SK-N-SH (cell line): ENCODE measurements at regions not wholly inside any gene's neighbourhood (a gene's known extent, or its start where the extent isn't known, plus 50 kb on each side); places are given as distances from the start of the nearest gene placed in this dataset.

Experiments
- TAF1 ChIP-seq: IDR thresholded peaks from 2 replicates; pipeline ENCODE4 v1.6.1; 2012; ENCODE audit warnings: low read depth, mild to moderate bottlenecking, low read length, moderate library complexity, borderline replicate concordance
- TF ChIP-seq, protein P1 (sequence below): fragments of 200-600 bp; sonication (generic); IDR thresholded peaks from 2 replicates; pipeline ENCODE4 v1.6.1; 2017; ENCODE audit warnings: antibody characterized with exemption, mild to moderate bottlenecking, moderate library complexity
- TF ChIP-seq, protein P2 (sequence below): IDR thresholded peaks from 2 replicates; pipeline ENCODE4 v1.4.0; 2012; ENCODE audit warnings: low read depth, borderline replicate concordance

DNA sequence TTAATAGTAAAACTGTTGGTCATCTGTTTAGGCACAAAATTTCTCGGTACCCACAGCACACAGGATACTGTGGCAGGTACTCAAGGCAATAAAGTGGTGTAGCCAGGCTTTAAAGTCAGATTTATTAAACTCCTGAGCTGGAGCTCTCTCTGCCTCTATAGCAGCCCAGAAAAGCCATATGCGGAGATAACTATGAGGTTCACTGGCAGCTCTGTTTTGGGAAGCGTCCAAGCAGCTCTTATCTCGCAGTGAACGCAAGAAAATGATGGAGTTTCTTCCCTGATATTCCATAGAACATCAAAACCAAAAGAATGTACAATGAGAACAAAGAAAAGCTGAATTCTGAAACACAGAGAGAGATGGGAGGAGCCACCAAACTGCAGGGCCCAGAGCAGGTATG is 248.3 kb downstream of the C1orf94 start:
- TF ChIP-seq, protein P1, sequence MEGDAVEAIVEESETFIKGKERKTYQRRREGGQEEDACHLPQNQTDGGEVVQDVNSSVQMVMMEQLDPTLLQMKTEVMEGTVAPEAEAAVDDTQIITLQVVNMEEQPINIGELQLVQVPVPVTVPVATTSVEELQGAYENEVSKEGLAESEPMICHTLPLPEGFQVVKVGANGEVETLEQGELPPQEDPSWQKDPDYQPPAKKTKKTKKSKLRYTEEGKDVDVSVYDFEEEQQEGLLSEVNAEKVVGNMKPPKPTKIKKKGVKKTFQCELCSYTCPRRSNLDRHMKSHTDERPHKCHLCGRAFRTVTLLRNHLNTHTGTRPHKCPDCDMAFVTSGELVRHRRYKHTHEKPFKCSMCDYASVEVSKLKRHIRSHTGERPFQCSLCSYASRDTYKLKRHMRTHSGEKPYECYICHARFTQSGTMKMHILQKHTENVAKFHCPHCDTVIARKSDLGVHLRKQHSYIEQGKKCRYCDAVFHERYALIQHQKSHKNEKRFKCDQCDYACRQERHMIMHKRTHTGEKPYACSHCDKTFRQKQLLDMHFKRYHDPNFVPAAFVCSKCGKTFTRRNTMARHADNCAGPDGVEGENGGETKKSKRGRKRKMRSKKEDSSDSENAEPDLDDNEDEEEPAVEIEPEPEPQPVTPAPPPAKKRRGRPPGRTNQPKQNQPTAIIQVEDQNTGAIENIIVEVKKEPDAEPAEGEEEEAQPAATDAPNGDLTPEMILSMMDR, result no peak
- TF ChIP-seq TAF1, result no peak
- TF ChIP-seq, protein P2, sequence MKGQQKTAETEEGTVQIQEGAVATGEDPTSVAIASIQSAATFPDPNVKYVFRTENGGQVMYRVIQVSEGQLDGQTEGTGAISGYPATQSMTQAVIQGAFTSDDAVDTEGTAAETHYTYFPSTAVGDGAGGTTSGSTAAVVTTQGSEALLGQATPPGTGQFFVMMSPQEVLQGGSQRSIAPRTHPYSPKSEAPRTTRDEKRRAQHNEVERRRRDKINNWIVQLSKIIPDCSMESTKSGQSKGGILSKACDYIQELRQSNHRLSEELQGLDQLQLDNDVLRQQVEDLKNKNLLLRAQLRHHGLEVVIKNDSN, result no peak
